ENCODE measurements at regions not wholly inside any gene's neighbourhood (a gene's known extent, or its start where the extent isn't known, plus 50 kb on each side); places are given as distances from the start of the nearest gene placed in this dataset.

DNA sequence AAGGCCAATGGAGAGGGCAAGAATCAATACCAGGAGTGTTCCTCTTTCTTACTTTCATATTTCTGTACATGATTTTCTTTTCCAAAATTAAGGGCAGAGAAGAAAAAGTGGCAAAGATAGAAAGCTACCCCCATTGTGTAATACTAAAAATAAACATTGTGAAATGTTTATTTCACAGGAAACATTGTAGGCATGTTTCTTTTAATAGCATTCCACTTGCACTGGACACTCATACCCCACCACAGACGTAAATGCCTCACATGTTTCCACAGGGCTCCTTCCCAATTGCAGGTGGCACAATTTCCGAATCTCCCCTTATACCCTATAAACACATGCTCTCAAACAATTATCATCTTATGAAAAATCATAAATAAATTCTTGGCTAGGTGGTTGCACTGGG, 645.1 kb upstream of the SETBP1 start:
- CTCF ChIA-PET = no interaction called here
- POLR2A ChIA-PET = no interaction called here
- no peak overlapping the region for H3K27ac ChIP-seq (ENCODE audit: low read depth, low read length)

More for the DNA sequence above, 645.1 kb upstream of the SETBP1 start:
- no peaks in the 10 kb centered on the region for H3K27me3 ChIP-seq (ENCODE audit: insufficient read depth, low read length)
- no peak overlapping the region for H2AFZ ChIP-seq (ENCODE audit: low read depth, low read length, poor library complexity, severe bottlenecking)
- no peaks in the 10 kb centered on the region for H3K9me2 ChIP-seq (ENCODE audit: insufficient read depth)
- RAD21 ChIA-PET (ENCODE audit: low non-redundant PET in 1 of 2, low total read pairs in 2 of 2, uncharacterized antibody in 2 of 2, unreplicated experiment in 2 of 2) = no interaction called here
- no peak overlapping the region for H3K4me3 ChIP-seq (replicated peaks in 1 of 2; ENCODE audit: low read depth in 1 of 2, low read length in 2 of 2)
- H3K9ac ChIP-seq (ENCODE audit: low read length) = no peak overlapping the region
- no peak for ATAC-seq
- no peak for TF ChIP-seq CTCF (IDR thresholded peaks at IDR 0.05 in 2 of 3, conservative IDR thresholded peaks at IDR 0.05 in 1 of 3; ENCODE audit: borderline replicate concordance in 1 of 3, insufficient read depth in 1 of 3, low read depth in 2 of 3, low read length in 2 of 3)
- no peak for TF ChIP-seq RAD21 (IDR thresholded peaks at IDR 0.05; ENCODE audit: low read depth)
- no peak for TF ChIP-seq SIN3A (IDR thresholded peaks at IDR 0.05; ENCODE audit: low read depth)
- no peak for TF ChIP-seq EZH2 (IDR thresholded peaks at IDR 0.05)
- TF ChIP-seq MAX (IDR thresholded peaks at IDR 0.05) = no peak
- TF ChIP-seq ZFX (IDR thresholded peaks at IDR 0.05) = no peak
- no peak for TF ChIP-seq POLR2AphosphoS5 (IDR thresholded peaks at IDR 0.05; ENCODE audit: low read depth, low read length)
- TF ChIP-seq YY1 (IDR thresholded peaks at IDR 0.05; ENCODE audit: extremely low read depth, insufficient replicate concordance, low read depth, low read length) = no peak
- no peak for TF ChIP-seq CBX3 (IDR thresholded peaks at IDR 0.05; ENCODE audit: low read depth)
- no peak for TF ChIP-seq EGR1 (IDR thresholded peaks at IDR 0.05; ENCODE audit: low read depth)
- no peak for TF ChIP-seq JUND (IDR thresholded peaks at IDR 0.05)
- TF ChIP-seq, protein P1, sequence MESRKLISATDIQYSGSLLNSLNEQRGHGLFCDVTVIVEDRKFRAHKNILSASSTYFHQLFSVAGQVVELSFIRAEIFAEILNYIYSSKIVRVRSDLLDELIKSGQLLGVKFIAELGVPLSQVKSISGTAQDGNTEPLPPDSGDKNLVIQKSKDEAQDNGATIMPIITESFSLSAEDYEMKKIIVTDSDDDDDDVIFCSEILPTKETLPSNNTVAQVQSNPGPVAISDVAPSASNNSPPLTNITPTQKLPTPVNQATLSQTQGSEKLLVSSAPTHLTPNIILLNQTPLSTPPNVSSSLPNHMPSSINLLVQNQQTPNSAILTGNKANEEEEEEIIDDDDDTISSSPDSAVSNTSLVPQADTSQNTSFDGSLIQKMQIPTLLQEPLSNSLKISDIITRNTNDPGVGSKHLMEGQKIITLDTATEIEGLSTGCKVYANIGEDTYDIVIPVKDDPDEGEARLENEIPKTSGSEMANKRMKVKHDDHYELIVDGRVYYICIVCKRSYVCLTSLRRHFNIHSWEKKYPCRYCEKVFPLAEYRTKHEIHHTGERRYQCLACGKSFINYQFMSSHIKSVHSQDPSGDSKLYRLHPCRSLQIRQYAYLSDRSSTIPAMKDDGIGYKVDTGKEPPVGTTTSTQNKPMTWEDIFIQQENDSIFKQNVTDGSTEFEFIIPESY (IDR thresholded peaks at IDR 0.05; ENCODE audit: extremely low read depth, insufficient replicate concordance, low read length) = no peak
- TF ChIP-seq CEBPB (IDR thresholded peaks at IDR 0.05; ENCODE audit: low read depth) = no peak
- TF ChIP-seq, protein P2, sequence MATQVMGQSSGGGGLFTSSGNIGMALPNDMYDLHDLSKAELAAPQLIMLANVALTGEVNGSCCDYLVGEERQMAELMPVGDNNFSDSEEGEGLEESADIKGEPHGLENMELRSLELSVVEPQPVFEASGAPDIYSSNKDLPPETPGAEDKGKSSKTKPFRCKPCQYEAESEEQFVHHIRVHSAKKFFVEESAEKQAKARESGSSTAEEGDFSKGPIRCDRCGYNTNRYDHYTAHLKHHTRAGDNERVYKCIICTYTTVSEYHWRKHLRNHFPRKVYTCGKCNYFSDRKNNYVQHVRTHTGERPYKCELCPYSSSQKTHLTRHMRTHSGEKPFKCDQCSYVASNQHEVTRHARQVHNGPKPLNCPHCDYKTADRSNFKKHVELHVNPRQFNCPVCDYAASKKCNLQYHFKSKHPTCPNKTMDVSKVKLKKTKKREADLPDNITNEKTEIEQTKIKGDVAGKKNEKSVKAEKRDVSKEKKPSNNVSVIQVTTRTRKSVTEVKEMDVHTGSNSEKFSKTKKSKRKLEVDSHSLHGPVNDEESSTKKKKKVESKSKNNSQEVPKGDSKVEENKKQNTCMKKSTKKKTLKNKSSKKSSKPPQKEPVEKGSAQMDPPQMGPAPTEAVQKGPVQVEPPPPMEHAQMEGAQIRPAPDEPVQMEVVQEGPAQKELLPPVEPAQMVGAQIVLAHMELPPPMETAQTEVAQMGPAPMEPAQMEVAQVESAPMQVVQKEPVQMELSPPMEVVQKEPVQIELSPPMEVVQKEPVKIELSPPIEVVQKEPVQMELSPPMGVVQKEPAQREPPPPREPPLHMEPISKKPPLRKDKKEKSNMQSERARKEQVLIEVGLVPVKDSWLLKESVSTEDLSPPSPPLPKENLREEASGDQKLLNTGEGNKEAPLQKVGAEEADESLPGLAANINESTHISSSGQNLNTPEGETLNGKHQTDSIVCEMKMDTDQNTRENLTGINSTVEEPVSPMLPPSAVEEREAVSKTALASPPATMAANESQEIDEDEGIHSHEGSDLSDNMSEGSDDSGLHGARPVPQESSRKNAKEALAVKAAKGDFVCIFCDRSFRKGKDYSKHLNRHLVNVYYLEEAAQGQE (IDR thresholded peaks at IDR 0.05; ENCODE audit: low read depth) = no peak
- TF ChIP-seq FOSL1 (IDR thresholded peaks at IDR 0.05; ENCODE audit: low read depth) = no peak
- TF ChIP-seq, protein P3, sequence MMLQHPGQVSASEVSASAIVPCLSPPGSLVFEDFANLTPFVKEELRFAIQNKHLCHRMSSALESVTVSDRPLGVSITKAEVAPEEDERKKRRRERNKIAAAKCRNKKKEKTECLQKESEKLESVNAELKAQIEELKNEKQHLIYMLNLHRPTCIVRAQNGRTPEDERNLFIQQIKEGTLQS (IDR thresholded peaks at IDR 0.05) = no peak
- DNase-seq (ENCODE audit: low read depth, low spot score) = no peak
- no peaks in the 10 kb centered on the region for H3K79me2 ChIP-seq (ENCODE audit: insufficient read depth, low read length)
- H3K4me1 ChIP-seq (ENCODE audit: control insufficient read depth in 1 of 2, insufficient read depth in 2 of 2, low read length in 2 of 2) = no peaks in the 10 kb centered on the region
- H4K20me1 ChIP-seq (ENCODE audit: insufficient read depth) = no peaks in the 10 kb centered on the region
- intact Hi-C loops (cut with micrococcal nuclease) = no loop called here
- BruUV-seq (replicated peaks) = no TSS peak
- H3K9me3 ChIP-seq (ENCODE audit: control insufficient read depth in 1 of 2, insufficient read depth in 1 of 2, low read depth in 1 of 2, low read length in 2 of 2) = peaks cover 5 to 16% of the 10 kb centered on the region in 2 experiments; a peak in 2 of 4 replicates
- no peak overlapping the region for H3K4me2 ChIP-seq (ENCODE audit: low read length)
- no peaks in the 10 kb centered on the region for H3K36me3 ChIP-seq (ENCODE audit: control insufficient read depth in 1 of 2, insufficient read depth in 2 of 2, low read length in 2 of 2)

All from HCT116 (cell line).